SHP77 (cell line): ENCODE measurements at regions not wholly inside any gene's neighbourhood (a gene's known extent, or its start where the extent isn't known, plus 50 kb on each side); places are given as distances from the start of the nearest gene placed in this dataset.

Experiments used
- DNase-seq, 2 experiments: peaks; one replicate each; lab custom pipeline; 2025; lab: John Stamatoyannopoulos, UW

- no peak for DNase-seq
Observed at GRCh38 chr1:87437663-87438295, 109.1 kb downstream of the LMO4 start.

DNA sequence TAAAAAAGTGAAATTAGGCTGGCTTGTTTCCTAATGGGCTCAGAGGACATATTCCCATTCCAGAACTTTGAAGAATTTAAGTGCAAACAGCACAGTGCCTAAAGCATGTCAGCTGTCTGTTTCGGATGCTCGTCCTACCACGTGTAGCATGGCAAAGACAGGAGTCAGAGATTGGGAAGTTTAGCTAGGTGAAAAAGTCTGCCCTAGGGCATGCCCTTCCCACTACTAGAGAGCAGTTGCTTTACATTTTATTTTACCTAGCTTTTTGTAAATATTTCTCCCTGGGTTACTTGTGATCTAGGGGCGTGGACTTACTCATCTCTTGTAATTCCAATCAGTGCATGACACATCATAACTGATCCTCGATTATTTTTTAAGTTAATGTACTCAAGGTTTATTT is 111.1 kb downstream of the LMO4 start:
- DNase-seq: no peak

- DNase-seq: peak; percentile 46 to 74
Observed at GRCh38 chr1:87449348-87449963, 120.8 kb downstream of the LMO4 start.

DNA sequence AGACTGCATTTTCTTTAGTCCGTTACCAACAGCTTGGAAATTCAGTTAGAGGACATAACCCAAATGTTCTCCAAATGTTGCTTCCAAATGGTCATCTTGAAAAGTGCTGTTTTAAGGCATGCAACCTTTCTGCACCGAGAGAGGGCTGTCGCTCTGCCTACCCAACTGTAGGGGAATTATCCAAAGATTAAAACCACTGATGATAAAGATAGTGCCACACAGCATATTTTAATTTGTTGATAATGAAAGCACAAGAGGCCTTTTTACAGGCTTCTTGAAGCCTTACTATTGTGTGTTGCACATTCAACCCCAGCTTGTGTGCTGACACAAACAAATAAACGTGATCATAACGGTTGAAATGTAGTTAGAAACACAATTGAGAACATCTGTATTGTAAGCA is 121.5 kb downstream of the LMO4 start:
- no peak for DNase-seq

DNA sequence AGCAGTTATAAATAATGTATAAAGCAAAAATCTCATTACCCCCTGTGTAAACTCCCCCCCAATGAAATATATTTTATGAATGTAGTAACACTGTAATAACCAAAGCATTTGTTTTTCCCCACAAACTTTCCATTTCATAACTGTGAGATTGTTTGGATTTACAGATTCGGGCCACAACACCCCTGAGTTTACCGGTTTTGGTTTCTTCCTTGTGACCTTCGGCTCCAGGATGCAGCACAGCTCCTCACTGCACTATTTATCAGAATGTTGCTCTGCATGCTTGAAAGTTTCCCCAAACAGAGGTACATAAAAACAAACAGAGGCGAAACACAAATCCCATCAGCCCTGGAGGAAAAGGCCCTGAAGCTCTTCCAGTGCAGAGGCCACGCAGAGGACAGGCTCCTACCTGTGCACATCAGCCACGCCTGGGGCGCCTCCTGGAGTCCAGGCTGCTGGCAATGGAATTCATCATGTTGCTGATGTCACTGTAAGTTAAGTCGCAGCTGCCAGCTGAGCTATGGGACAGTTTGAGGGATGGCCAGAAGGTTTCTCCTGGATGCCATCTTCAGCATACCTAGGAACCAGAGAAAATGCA is 122.0 kb downstream of the LMO4 start:
- DNase-seq: no peak

- no peak for DNase-seq
Observed at GRCh38 chr1:87451229-87451920, 122.7 kb downstream of the LMO4 start.

- no peak for DNase-seq
Observed at GRCh38 chr1:87452648-87453047, 124.0 kb downstream of the LMO4 start.

GRCh38 chr1:87457408-87457807 is 128.7 kb downstream of the LMO4 start:
- no peak for DNase-seq

DNA sequence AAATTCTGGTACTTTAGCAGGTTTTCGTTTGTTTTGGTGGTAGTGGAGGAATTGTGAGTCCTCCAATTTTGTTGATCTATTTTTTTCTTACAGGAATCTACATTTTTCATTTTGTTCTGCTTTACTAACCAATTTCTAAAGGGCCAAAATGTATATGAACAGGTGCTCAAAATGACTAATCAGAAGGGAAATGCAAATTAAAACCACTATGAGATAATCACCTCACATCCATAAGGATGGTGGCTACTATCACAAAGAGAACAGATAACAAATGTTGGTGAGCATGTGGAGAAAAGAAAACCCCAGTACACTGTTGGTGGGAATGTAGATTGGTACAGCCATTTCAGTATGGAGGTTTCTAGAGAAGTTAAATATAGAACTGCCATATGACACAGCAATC is 134.2 kb downstream of the LMO4 start:
- DNase-seq: no peak

DNA sequence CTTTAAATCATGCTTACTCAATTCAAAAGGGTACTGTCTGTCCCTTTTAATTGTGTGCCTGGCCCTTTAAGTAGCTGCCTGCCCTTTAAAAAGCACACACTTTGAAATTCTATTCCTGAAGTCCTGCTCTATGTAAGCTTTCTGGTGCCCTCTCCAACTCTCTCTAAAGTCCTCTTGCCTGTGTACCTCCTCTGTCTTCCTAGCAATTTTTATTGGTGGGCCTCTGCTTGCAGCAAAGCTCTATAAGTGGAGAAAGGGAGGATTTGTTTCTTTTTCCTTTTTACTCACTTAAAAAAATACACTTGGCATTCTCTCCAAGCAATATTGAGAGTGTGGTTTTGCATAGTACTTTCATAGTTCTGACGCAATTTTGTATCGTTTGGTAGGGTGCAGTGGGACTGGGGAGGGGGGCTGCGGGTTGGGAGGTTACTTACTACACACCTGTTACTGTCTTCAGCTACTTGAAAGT is 135.4 kb downstream of the LMO4 start:
- DNase-seq: no peak

GRCh38 chr1:87466621-87467020 is 137.9 kb downstream of the LMO4 start:
- DNase-seq: no peak

DNA sequence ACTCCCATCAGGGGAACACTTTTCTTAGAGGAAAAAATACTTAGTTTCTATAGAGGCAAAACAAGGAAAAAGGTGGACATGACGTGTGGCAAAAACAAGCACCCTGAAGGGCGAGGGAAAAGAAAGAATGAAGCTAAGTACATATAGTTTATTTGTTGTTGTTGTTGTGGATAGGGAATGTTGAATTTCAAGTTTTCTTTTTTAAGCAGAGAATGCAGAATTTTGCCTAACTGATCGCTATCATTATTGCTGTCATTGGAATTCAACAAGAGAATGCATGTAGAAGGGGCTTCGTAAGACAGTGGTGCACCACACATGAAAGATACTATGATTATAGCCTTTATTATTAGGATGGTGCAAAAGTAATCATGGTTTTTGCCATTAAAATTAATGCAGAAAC is 144.0 kb downstream of the LMO4 start:
- no peak for DNase-seq

- no peak for DNase-seq
Observed at GRCh38 chr1:87473203-87473661, 144.6 kb downstream of the LMO4 start.

DNA sequence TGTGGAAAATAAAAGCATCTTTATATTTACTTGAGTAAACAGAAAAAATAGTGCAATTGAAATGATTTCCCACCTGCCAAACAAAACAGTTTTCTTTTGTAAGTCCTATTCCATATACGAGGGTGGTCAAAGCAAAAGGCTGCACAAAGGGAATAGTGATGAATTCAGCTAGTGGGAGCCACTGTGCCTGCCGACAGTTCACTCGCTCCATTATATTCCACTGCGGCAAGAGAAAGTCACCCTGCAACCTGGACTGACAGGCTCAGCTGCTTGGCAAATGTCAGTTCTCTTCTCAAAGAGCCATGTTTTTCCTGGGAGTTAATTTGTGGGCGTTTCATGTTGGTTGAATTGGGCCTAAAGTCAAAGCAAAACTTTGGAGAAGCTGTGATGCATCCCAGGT is 145.4 kb downstream of the LMO4 start:
- no peak for DNase-seq

- no peak for DNase-seq
Observed at GRCh38 chr1:87478231-87478630, 149.6 kb downstream of the LMO4 start.

- no peak for DNase-seq
Observed at GRCh38 chr1:87495147-87495546, 166.5 kb downstream of the LMO4 start.

DNA sequence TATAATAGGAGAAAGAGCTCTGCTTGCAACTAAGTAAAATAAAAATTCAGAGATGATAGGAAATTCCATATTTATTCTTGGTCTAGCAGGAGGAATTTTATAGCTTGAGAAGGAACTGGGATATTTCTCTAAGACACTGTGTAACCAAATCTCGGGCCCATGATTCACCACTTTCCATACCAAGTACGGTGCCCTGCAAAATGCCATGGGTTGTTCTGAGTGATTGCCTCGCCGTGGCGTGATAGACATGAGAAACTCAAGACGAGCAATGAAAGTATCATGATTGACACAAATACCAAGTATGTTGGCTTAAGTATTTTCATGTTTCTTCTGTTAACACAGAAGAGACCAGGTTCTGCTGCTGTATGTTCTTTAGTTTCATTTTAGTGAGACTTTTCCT is 167.2 kb downstream of the LMO4 start:
- DNase-seq: no peak

GRCh38 chr1:87497380-87498203 is 168.9 kb downstream of the LMO4 start:
- no peak for DNase-seq

- DNase-seq: no peak
Observed at GRCh38 chr1:87501738-87502137, 173.1 kb downstream of the LMO4 start.

DNA sequence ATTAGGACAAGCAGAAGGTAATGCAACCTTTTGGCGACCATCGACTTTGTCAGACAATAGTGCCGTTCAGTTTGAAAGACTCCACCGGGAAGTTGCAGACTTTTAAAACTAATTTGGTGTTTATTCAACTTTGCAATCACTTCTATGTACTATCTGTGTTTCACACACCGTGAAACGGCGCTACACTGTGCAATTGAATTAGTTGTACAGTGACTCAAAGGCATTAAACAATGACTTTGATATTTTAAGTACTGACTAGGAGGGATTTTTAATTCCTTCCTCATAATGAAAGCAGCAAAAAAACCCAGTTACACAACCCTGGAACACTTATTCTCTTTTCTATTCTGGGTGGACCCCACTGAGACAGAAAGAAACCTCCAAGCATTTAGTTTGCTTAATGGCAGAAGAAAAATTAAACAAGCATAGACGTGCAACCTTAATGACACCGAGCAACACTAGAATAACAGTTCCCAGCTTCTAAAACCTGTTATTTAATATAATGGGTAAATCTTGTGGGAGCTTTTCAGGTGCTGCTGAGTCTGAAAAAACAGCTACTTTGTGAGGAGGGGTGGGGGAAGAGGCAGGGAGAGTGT is 176.8 kb downstream of the LMO4 start:
- DNase-seq: no peak

- no peak for DNase-seq
Observed at GRCh38 chr1:87506147-87506546, 177.5 kb downstream of the LMO4 start.
